OCI-LY7 (cell line): ENCODE measurements at regions not wholly inside any gene's neighbourhood (a gene's known extent, or its start where the extent isn't known, plus 50 kb on each side); places are given as distances from the start of the nearest gene placed in this dataset.

ENCODE experiments used
- BruUV-seq: library from RNA; stranded (reverse); fragments of 400-500 nt; replicated peaks from 2 replicates; lab custom pipeline; 2021; lab: Mats Ljungman, UMichigan
- CTCF ChIA-PET: fragments of 300-600 bp; sonication (Branson Sonifier 250); formaldehyde crosslinking; loops from one replicate; lab custom pipeline; 2022; ENCODE audit warnings: antibody characterized with exemption; ENCODE audit not compliant: unreplicated experiment; lab: Charles Lee
- POLR2A ChIA-PET: fragments of 300-600 bp; sonication (Branson Sonifier 250); formaldehyde crosslinking; loops from one replicate; lab custom pipeline; 2022; ENCODE audit warnings: antibody characterized with exemption; lab: Charles Lee
- DNase-seq: peaks from one replicate; pipeline ENCODE4 v3.0.0-alpha.2; 2015; ENCODE audit warnings: low spot score
- H2AFZ ChIP-seq: fragments of 200-600 bp; sonication (generic), shearing (Covaris generic); 2 replicates; pipeline ENCODE4 v1.6.1; 2014; ENCODE audit warnings: mild to moderate bottlenecking, antibody characterized with exemption, low read length, moderate library complexity
- H3K27ac ChIP-seq: fragments of 200-600 bp; sonication (generic); 2 replicates; pipeline ENCODE4 v1.5.1; 2014; ENCODE audit warnings: mixed run types, low read depth, mild to moderate bottlenecking, moderate library complexity, low read length, inconsistent platforms; ENCODE audit not compliant: poor library complexity, severe bottlenecking
- H3K36me3 ChIP-seq: fragments of 200-600 bp; sonication (generic); 2 replicates; pipeline ENCODE4 v1.6.1; 2014; ENCODE audit warnings: mild to moderate bottlenecking, antibody characterized with exemption, low read length, moderate library complexity, mixed read lengths; ENCODE audit not compliant: insufficient read depth
- H3K4me1 ChIP-seq: fragments of 200-600 bp; sonication (generic); 2 replicates; pipeline ENCODE4 v1.5.1; 2014; ENCODE audit warnings: mild to moderate bottlenecking, low read length; ENCODE audit not compliant: insufficient read depth, poor library complexity, severe bottlenecking
- H3K4me2 ChIP-seq: fragments of 200-600 bp; sonication (generic); 2 replicates; pipeline ENCODE4 v1.6.1; 2014; ENCODE audit warnings: mild to moderate bottlenecking, low read length
- H3K4me3 ChIP-seq: fragments of 200-600 bp; sonication (generic); 2 replicates; pipeline ENCODE4 v1.5.1; 2014; ENCODE audit warnings: mild to moderate bottlenecking, low read depth, low read length; ENCODE audit not compliant: poor library complexity, severe bottlenecking
- H3K79me2 ChIP-seq: fragments of 200-600 bp; sonication (generic); 2 replicates; pipeline ENCODE4 v1.6.1; 2016; ENCODE audit warnings: low read depth, mild to moderate bottlenecking, low read length, moderate library complexity, mixed read lengths; ENCODE audit not compliant: insufficient read depth
- H3K9me2 ChIP-seq: fragments of 200-600 bp; sonication (generic); 2 replicates; pipeline ENCODE4 v1.6.1; 2016; ENCODE audit warnings: mild to moderate bottlenecking, low read length, mixed read lengths; ENCODE audit not compliant: insufficient read depth
- H3K9me3 ChIP-seq: fragments of 200-600 bp; sonication (generic); 2 replicates; pipeline ENCODE4 v1.6.1; 2014; ENCODE audit warnings: mild to moderate bottlenecking, mixed run types, low read length, mixed read lengths
- H4K20me1 ChIP-seq: fragments of 200-600 bp; sonication (generic); 2 replicates; pipeline ENCODE4 v1.6.1; 2014; ENCODE audit warnings: mild to moderate bottlenecking, antibody characterized with exemption, low read length, moderate library complexity, mixed read lengths; ENCODE audit not compliant: insufficient read depth
- EZH2phosphoT487 ChIP-seq: fragments of 200-600 bp; sonication (generic); IDR thresholded peaks from 2 replicates; pipeline ENCODE4 v1.6.1; 2018; ENCODE audit warnings: low read depth, borderline replicate concordance, mild to moderate bottlenecking, mixed run types, antibody characterized with exemption, low read length, moderate library complexity, mixed read lengths
- intact Hi-C: fragments of 100-400 bp; cut with micrococcal nuclease; formaldehyde crosslinking; loops from one replicate; pipeline ENCODE4 v1.10.0; 2022; ENCODE audit not compliant: unreplicated experiment
- TF ChIP-seq, protein P1 (sequence below): fragments of 200-600 bp; sonication (generic); conservative IDR thresholded peaks from 2 replicates; pipeline ENCODE4 v1.5.1; 2014; ENCODE audit warnings: mild to moderate bottlenecking, antibody characterized with exemption, low read length, moderate library complexity, mixed read lengths

DNA sequence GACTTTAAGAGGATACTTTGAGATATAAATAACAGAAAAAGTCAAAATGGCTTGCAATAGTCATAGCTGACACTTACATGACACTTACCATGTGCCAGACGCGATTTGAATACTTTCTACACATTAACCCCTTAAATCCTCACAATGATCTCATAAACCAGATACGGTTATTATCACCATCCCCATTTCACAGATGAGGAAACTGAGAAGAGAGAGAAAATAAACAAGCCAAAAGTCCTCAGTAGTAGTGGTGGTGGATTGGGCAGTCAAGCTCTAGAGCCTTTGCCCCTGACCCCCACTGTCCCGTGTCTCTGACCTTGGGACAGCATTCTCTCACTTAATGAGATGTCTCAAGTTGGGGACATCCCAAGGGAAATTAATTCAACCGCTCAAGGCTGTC, 105.2 kb upstream of the TAF1B start:
- H3K27ac ChIP-seq: no peak overlapping the region
- no peak overlapping the region for H3K4me3 ChIP-seq
- H3K9me3 ChIP-seq: no peaks in the 10 kb centered on the region
- CTCF ChIA-PET: no interaction called here
- DNase-seq: no peak
- H3K36me3 ChIP-seq: no peaks in the 10 kb centered on the region
- intact Hi-C loops: no loop called here
- BruUV-seq: no TSS peak
- no peak for TF ChIP-seq EZH2phosphoT487
- TF ChIP-seq, protein P1, sequence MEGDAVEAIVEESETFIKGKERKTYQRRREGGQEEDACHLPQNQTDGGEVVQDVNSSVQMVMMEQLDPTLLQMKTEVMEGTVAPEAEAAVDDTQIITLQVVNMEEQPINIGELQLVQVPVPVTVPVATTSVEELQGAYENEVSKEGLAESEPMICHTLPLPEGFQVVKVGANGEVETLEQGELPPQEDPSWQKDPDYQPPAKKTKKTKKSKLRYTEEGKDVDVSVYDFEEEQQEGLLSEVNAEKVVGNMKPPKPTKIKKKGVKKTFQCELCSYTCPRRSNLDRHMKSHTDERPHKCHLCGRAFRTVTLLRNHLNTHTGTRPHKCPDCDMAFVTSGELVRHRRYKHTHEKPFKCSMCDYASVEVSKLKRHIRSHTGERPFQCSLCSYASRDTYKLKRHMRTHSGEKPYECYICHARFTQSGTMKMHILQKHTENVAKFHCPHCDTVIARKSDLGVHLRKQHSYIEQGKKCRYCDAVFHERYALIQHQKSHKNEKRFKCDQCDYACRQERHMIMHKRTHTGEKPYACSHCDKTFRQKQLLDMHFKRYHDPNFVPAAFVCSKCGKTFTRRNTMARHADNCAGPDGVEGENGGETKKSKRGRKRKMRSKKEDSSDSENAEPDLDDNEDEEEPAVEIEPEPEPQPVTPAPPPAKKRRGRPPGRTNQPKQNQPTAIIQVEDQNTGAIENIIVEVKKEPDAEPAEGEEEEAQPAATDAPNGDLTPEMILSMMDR: no peak
- H2AFZ ChIP-seq: no peak overlapping the region
- H3K4me1 ChIP-seq: no peaks in the 10 kb centered on the region
- H3K4me2 ChIP-seq: no peak overlapping the region
- no peaks in the 10 kb centered on the region for H3K79me2 ChIP-seq
- POLR2A ChIA-PET: no interaction called here
- H4K20me1 ChIP-seq: no peaks in the 10 kb centered on the region
- H3K9me2 ChIP-seq: no peaks in the 10 kb centered on the region

DNA sequence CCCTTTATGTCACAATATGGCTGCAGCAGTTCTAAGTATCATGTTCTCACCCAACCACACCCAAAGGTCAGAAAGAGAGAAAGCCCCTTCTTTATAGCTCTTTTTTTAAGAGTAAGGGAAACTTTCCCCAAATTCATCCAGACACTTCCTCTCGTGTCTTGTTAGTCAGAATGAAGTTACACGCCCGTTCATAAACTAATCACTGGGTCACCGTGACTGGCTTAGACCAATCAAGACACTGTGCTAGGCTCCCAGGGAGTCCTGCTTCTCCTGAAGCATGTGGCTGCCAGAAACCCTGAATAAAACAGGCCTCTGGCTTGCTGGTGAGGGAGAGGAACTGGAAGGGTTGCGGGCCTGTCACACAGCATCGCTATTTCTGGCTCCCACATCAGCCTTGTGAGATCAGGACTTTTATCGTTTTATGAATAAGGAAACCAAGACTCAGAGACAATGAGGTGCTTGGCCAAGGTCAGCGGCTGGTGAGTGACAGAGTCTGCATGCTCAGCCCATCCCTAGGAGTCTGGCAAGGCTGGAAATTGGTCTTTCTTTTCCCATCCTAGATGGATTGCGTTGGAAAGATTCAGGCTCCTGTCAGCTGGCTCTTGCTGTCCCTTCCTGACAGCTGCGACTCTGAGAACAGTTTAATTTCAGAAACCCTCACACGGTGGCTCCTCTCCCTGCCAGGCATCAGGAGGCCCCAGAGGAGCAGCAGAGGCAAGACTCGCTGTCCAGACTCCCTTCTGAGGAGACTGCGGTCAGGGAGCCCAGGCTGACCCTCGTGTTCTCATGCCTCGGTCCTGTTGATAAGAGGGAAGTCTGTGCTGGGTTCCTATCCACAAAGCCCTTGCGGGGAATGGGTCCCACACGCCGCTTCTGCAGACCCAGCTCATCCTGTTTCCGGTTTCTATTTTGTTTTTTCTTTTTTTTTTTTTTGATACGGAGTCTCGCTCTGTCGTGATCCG, 104.5 kb upstream of the TAF1B start:
- no peaks in the 10 kb centered on the region for H3K36me3 ChIP-seq
- intact Hi-C loops: no loop called here
- H2AFZ ChIP-seq: no peak overlapping the region
- H3K9me2 ChIP-seq: no peaks in the 10 kb centered on the region
- DNase-seq: no peak
- POLR2A ChIA-PET: no interaction called here
- no peaks in the 10 kb centered on the region for H4K20me1 ChIP-seq
- H3K4me3 ChIP-seq: no peak overlapping the region
- H3K79me2 ChIP-seq: no peaks in the 10 kb centered on the region
- H3K27ac ChIP-seq: no peak overlapping the region
- no peaks in the 10 kb centered on the region for H3K4me1 ChIP-seq
- no peaks in the 10 kb centered on the region for H3K9me3 ChIP-seq
- TF ChIP-seq EZH2phosphoT487: no peak
- TF ChIP-seq, protein P1: no peak
- H3K4me2 ChIP-seq: no peak overlapping the region
- BruUV-seq: no TSS peak
- CTCF ChIA-PET: no interaction called here

DNA sequence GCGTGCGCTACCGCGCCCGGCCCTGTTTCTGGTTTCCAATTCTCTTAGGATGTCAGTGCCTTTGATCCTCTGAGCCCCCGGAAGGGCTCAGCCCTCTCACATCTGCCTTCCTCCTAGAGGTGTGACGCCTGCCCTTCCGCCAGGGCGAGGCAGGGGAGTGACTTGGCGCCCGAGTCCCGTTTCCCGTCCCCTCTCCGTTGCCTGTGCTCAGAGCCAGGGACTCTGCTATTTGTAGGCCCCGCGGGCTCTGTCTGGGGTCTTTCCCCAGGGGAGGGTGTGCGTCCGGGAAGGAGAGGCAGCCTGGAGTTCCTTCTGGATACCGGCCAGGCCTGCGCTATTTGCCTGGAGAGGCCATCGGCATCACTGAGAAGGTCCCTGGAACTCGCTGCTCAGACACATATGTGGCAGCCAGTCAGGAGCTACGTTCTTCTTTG, 103.7 kb upstream of the TAF1B start:
- no TSS peak for BruUV-seq
- TF ChIP-seq EZH2phosphoT487: no peak
- TF ChIP-seq, protein P1: no peak
- ChIA-PET POLR2A (no interaction called here), CTCF (no interaction called here)
- Histone ChIP-seq H3K4me2 (no peak overlapping the region), H3K79me2 (no peaks in the 10 kb centered on the region), H2AFZ (no peak overlapping the region), H3K9me2 (no peaks in the 10 kb centered on the region), H3K27ac (no peak overlapping the region), H3K4me3 (no peak overlapping the region), H3K4me1 (no peaks in the 10 kb centered on the region), H3K36me3 (no peaks in the 10 kb centered on the region), H4K20me1 (no peaks in the 10 kb centered on the region), H3K9me3 (no peaks in the 10 kb centered on the region)
- intact Hi-C loops: no loop called here
- DNase-seq: no peak
